K562 (cell line): ENCODE measurements at regions not wholly inside any gene's neighbourhood (a gene's known extent, or its start where the extent isn't known, plus 50 kb on each side); places are given as distances from the start of the nearest gene placed in this dataset.

Experiments used
- CTCF ChIP-seq, 3 experiments: IDR thresholded peaks in 2 of 3; conservative IDR thresholded peaks in 1 of 3; 2 replicates each; pipeline ENCODE4 v1.5.1; 2011 to 2012; ENCODE audit warnings: low read length in 3 of 3, mild to moderate bottlenecking in 3 of 3, control low read depth in 2 of 3, improper control_type of control experiment in 1 of 3, inconsistent platforms in 1 of 3, low read depth in 1 of 3, mixed read lengths in 1 of 3, moderate library complexity in 1 of 3; ENCODE audit not compliant: insufficient read depth in 2 of 3
- NELFE ChIP-seq: IDR thresholded peaks from 2 replicates; pipeline ENCODE4 v1.6.1; 2011; ENCODE audit warnings: mild to moderate bottlenecking; ENCODE audit not compliant: insufficient read depth, insufficient read length
- POLR2A ChIP-seq: fragments of 450-650 bp; conservative IDR thresholded peaks from 2 replicates; pipeline ENCODE4 v1.6.1; 2016
- TEAD2 ChIP-seq: fragments of 450-650 bp; IDR thresholded peaks from 2 replicates; pipeline ENCODE4 v1.6.1; 2016; ENCODE audit warnings: missing genetic modification characterization, control low read depth, missing compliant biosample characterization
- ZNF655 ChIP-seq: fragments of 250-450 bp; sonication (Bioruptor Pico); IDR thresholded peaks from 2 replicates; pipeline ENCODE4 v1.5.0; 2021

- TF ChIP-seq CTCF (IDR thresholded peaks at IDR 0.05 in 2 of 3, conservative IDR thresholded peaks at IDR 0.05 in 1 of 3; ENCODE audit: insufficient read depth in 2 of 3, low read depth in 1 of 3, low read length in 3 of 3) (no peak), ZNF655 (CRISPR knock-in tag) (no peak), POLR2A (no peak), TEAD2 (tag) (no peak), NELFE (no peak)
Measured at GRCh38 chr1:213568929-213569815, 418.6 kb upstream of the PROX1 start.
